Hepatocyte (in vitro differentiated cells): ENCODE measurements at regions not wholly inside any gene's neighbourhood (a gene's known extent, or its start where the extent isn't known, plus 50 kb on each side); places are given as distances from the start of the nearest gene placed in this dataset.

ENCODE experiments used
- EZH2 ChIP-seq: fragments of 200-600 bp; sonication (generic); IDR thresholded peaks from 2 replicates; pipeline ENCODE4 v1.6.1; 2016; ENCODE audit warnings: antibody characterized with exemption, mild to moderate bottlenecking, borderline replicate concordance
- EZH2phosphoT487 ChIP-seq: fragments of 200-600 bp; sonication (generic); IDR thresholded peaks from one replicate; pipeline ENCODE4 v1.6.1; 2018; ENCODE audit warnings: antibody characterized with exemption, mild to moderate bottlenecking, low read depth, moderate library complexity; ENCODE audit not compliant: unreplicated experiment, severe bottlenecking
- TF ChIP-seq, protein P1 (sequence below): fragments of 200-600 bp; sonication (generic); IDR thresholded peaks from 2 replicates; pipeline ENCODE4 v1.5.1; 2016; ENCODE audit warnings: antibody characterized with exemption, mild to moderate bottlenecking; ENCODE audit not compliant: poor library complexity

DNA sequence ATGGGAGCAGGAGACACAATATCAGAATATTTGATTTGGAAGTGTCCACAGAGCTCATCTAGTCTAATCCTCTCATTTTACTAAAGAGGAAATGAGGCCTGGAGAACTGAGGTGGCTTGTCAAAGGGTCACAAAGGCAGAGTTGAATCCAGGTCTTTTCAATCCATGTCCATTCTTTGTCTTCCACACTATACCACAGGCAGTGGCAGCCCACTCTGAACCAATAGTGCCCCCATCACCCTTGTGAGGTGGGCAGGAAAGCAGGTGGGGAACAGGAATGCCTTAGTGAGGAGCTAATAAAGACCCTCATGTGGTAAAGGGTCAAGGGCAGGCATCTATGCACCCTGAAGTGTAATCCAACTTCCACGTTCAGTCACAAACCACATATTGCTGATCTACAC, 134.8 kb upstream of the EGLN3 start:
- TF ChIP-seq, protein P1, sequence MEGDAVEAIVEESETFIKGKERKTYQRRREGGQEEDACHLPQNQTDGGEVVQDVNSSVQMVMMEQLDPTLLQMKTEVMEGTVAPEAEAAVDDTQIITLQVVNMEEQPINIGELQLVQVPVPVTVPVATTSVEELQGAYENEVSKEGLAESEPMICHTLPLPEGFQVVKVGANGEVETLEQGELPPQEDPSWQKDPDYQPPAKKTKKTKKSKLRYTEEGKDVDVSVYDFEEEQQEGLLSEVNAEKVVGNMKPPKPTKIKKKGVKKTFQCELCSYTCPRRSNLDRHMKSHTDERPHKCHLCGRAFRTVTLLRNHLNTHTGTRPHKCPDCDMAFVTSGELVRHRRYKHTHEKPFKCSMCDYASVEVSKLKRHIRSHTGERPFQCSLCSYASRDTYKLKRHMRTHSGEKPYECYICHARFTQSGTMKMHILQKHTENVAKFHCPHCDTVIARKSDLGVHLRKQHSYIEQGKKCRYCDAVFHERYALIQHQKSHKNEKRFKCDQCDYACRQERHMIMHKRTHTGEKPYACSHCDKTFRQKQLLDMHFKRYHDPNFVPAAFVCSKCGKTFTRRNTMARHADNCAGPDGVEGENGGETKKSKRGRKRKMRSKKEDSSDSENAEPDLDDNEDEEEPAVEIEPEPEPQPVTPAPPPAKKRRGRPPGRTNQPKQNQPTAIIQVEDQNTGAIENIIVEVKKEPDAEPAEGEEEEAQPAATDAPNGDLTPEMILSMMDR = no peak
- TF ChIP-seq EZH2phosphoT487 = no peak
- TF ChIP-seq EZH2 = no peak
